HG02763 (cell line): ENCODE measurements at regions not wholly inside any gene's neighbourhood (a gene's known extent, or its start where the extent isn't known, plus 50 kb on each side); places are given as distances from the start of the nearest gene placed in this dataset.

Experiments
- ATAC-seq: cut with Tn5 transposase; IDR thresholded peaks from one replicate; pipeline ENCODE4 v1.9.1; 2021; ENCODE audit warnings: mild to moderate bottlenecking, moderate library complexity; ENCODE audit not compliant: unreplicated experiment

DNA sequence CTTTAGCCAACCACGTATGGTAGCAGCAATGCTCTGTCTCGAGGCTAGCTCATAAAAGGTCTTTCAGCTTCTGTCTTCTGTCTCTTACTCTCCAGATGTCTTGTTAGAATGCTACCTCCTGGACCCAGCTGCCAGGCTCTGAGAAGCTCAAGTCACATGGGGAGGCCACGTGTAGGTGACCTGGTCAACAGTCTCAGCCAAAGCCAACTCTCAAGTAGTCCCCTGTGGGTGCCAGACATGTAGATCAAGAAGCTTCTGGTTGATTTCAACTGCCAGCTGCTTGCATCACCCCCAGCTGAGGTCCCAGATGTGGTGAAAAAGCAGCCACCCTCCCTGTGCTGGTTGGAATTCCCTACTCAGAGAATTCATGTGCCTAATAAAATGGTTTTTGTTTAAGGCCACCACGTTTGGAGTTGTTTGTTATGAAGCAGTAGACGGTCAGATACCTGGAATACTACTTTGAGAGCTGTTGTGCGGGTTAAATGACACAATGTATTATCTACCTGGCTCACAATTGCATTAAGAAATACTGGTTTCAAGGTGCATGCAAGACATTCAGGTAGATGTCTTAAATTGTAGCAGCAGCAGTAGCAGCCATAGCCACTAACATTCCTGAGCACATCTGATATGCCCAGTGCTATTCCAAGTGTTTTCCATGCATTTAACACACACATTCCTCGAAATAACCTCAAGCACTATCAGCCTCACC lies 131.0 kb upstream of the RFC3 start:
- no peak for ATAC-seq

DNA sequence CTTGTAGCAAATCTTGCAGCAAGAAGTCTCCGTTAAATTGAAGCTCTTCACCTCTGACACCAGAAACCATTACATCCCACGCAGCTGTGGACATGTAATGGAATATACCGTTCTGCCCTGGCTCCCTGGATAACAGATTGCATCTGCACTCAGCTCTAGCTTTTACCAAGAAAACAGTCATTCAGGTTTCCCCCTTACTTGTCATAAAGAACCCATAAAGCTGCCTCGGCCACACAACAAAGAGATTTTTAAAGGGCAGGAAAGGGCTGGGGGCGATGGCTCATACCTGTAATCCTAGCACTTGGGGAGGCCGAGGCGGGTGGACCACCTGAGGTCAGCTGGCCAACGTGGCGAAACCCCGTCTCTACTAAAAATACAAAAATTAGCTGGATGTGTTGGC lies 127.6 kb upstream of the RFC3 start:
- ATAC-seq, result no peak

DNA sequence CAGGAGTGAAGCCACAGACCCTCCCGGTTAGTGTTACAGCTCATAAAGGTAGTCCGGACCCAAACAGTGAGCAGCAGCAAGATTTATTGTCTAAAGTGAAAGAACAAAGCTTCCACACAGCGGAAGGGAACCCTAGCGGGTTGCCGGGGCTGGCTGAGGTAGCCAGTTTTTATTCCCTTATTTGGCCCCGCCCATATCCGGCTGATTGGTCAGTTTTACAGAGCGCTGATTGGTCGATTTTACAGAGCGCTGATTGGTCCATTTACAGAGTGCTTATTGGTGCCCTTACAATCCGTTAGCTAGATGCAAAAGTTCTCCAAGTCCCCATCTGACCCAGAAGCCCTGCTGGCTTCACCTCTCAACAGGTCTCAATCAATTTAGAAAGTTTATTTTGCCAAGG lies 126.0 kb upstream of the RFC3 start:
- ATAC-seq, result no peak

DNA sequence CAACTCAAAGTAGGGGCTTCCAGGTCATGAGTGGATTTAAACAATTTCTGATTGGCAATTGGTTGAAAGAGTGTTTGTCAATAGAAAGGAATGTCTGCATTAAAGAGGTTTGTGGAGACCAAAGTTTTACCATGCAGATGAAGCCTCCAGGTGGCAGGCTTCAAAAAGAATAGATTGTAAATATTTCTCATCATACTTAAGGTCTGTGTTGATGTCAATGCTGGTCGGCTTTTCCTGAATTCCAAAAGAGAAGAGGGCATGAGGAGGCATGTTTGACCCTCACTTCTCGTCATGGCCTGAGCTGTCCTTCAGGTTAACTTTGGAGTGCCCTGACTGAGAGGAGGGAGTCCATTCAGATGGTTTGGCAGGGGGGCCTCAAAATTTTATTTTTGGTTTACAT lies 125.4 kb upstream of the RFC3 start:
- no peak for ATAC-seq

DNA sequence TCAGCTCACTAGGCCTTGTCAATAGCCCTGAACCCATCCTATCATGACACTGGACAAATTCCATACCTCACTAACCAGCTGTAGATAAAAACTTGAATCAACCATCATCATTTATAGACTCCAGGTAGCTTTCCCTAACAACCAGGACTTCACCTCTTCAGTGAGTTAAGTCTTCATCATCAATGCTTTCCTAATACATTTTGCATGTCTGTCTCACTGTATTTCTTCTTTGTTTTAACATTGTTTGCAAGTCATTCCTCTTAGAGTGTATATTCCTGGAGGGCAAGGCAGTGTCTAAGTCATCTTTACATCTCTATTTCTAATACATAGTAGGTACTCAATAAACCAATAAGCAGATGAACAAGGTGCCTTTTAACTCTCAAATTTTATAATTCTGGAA lies 123.4 kb upstream of the RFC3 start:
- no peak for ATAC-seq

DNA sequence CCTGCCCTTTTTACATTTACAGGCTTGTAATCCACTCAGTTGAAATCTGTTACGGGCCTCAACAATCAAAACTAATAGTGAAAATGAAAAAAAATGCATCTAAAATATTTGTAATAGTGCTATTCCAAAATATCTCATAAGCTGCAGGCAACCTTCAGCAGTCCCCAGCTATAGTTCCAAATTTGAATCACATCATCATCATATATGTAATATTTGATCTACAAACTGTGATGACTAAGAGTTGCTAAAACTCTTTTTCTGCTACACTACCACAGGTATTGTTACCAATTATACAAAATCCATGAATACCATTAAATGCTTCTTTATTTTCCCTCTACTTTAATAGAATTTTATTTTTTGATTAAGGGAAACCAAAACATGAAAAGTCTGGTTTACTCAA lies 121.4 kb upstream of the RFC3 start:
- no peak for ATAC-seq

DNA sequence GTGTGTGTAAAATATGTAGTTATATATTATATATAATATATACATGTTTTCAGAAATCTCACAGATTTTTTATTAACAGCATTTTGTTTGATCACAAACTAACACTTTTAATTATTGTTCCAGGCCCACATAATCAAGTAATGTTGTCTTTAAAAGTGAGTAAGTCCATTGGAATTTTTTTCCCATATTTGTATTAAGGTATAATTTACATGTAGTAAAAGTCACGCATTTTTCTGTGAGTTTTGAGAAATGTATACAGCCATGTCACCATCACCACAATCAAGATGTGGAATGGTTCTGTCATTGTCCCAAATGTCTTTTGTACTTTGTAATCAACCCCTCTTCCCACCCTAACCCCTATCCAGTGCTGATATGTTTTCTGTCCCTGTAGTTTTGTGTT lies 120.0 kb upstream of the RFC3 start:
- ATAC-seq, result no peak

DNA sequence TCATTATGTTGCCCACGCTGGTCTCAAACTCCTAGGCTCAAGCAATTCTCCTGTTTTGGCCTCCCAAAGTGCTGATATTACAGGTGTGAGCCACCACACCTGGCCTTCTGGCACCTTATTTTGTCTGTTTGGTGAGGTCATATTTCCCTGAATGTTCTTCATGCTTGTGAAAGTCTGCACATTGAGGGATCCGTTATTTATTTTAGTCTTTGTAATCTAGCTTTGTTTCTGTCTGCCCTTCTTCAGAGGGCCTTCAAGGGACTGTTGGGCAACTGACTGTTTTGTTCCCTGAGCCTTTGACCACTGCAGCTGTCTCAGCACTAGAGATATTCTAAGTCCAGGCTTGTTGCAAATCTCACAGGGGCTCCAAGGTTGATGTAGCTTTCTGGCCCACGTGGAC lies 110.5 kb upstream of the RFC3 start:
- ATAC-seq, result no peak

DNA sequence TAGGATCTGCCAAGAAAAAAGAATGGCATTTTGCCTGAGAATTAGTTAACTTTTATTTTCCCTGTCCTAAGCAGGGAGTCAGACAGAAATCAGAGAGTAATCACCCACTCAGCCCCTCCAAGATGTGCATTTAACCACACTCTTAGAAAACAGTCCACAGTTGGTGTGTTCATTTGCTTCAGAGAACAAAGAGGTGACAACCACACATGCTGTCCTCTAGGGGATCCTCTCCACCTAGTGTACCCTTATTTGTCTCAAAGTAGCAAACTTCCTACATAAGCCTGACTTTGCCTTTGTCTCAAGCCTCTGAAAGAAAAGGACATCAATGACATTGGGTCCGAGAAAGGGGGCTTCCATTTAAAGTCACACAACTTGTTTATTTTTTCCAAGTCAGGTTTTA lies 107.0 kb upstream of the RFC3 start:
- ATAC-seq, result no peak

DNA sequence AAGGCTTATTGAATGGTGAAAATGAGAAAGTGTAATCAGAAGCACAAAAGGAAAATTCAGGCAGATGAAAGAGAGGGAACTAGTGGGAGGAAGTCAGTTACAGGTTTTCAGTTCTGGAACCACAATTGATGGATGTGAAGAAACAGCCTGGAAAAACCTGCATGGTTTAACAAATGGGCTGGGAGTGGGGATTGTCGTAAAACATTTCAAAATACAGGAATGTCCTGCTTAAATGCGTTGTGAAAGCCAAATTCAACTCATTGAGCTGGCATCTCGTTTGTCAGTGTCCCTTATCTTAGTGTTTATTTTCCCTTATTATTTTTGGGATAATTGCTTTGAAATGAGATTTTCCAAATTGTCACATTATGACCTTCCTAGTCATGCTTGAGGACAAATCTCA lies 106.5 kb upstream of the RFC3 start:
- no peak for ATAC-seq

DNA sequence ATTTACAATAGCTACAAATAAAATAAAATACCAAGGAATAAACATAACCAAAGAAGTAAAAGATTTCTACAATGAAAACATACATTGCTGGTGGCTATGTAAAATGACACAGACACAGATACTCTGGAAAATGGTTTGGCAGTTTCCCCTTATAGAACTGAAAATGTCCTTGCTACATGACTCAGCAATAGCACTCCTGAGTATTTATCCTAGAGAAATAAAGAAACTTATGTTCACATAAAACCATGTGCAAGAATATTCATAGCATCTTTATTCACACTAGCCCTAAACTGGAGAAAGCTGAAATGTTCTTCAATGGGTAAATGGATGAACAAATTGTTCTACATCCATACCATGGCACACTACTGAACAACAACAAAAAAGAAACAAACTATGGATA lies 100.2 kb upstream of the RFC3 start:
- ATAC-seq, result no peak

DNA sequence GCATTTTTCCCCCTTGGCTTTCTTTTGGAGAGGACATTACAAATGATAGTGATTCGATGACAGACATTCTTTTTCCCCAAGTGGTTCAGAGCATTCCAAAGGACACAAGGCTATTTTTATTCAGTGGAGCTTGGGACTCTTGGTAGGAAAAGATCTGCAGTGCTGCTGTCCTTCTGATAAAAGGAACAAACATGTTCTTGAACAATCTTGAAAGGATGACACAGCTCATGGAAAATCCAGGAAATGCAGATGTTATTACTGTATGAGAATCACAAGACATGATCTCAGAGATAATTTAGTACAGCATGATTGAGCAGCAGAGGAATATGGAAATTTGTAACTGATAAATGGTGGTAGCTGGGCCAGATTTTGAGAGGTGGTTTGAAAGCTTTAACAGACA lies 96.2 kb upstream of the RFC3 start:
- ATAC-seq, result no peak

DNA sequence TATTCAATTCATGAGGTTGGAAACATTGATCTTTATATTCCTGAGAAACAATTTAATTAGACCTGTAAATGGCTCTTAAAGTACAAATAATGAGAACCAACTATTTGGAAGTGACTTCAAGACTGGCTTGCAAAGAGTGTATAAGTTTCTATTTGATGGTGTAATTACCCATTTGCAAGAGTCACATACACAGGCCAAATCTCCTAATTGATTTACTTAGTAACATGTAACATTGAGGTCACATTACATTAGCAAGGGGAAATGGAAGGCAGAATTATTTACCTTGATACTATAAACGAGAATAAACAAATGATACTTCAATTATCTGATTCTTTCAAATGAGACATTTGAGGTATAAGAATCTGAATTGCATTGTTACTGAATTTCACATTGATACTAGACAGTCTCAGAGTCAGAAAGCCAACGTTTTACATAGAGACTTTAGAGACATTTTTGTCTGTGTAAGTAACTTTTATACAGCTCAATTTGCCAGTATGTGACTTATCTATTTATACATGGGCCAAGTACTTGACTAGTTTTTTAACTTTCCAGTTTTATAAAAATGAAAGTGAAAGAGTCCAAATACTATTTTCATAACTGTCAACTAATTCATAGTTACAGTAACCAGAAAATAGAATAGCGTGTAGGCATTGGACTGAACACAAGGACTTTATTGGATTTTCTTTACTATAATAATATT lies 95.6 kb upstream of the RFC3 start:
- no peak for ATAC-seq

DNA sequence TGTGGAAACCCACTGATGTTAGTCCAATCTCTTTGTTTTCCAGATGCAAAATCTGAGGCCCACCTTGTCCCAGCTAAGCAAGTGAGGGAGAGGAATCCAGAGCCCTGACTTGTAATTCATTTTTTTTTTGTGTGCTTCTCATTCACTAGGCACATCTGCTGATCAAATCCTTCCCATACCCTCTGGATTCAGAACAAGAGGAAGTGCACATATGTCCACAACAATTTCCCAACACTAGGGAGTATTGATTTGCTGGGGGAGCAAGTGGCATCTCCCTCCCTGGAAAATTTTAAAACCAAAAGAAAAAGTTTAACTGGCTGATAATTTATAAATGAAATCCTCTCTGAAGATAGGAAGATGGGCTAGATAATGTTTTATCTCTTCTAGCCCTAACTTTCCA lies 94.6 kb upstream of the RFC3 start:
- no peak for ATAC-seq

DNA sequence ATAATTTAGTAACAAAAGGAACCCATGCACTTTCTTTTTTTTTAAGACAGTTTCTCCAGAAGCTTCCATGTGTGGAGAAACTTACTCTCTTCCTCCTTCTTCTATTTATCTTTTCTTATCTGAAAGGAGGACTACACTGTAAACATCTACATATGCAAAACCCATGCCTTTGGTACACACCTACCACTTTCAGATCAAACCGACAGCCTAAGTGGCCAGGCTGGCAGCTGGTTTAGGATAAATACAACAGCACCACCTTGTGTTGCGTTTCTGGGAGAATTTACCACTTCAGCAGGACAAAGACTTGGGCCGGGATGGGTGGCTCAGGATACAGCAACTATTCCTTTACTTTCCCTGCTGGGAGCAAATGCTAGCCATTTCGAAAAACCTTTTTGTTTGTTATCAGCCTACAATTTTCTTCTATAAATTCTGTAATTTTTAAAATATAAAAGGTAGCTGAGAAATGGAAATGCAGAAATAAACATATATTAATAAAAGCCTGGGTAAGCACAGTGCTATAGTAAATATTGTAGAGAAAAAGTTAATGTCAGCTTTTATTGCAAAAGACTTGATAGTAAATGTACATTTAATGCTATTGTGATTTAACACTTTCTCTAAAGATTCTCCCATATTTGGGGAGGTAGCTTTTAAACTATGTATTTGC lies 94.0 kb upstream of the RFC3 start:
- ATAC-seq, result peak; percentile 75

DNA sequence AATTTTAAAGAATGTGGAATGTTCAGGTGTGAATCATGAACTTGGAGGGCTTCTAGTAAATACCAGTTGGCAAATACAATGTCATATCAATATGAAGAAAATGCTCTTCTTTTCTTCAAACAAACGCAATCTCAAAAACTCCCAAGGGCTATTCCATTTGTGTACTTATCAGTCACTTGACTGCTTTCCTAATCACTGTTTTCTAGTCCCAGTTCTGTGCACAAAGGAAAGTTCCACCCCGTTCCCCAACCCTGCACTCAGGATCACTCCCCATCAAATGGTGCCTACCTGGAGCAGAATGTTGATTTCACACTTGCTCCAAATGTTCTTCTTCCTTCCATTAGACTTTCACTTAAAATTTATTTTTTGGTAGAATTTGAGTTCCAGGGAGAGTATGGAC lies 92.6 kb upstream of the RFC3 start:
- ATAC-seq, result no peak

DNA sequence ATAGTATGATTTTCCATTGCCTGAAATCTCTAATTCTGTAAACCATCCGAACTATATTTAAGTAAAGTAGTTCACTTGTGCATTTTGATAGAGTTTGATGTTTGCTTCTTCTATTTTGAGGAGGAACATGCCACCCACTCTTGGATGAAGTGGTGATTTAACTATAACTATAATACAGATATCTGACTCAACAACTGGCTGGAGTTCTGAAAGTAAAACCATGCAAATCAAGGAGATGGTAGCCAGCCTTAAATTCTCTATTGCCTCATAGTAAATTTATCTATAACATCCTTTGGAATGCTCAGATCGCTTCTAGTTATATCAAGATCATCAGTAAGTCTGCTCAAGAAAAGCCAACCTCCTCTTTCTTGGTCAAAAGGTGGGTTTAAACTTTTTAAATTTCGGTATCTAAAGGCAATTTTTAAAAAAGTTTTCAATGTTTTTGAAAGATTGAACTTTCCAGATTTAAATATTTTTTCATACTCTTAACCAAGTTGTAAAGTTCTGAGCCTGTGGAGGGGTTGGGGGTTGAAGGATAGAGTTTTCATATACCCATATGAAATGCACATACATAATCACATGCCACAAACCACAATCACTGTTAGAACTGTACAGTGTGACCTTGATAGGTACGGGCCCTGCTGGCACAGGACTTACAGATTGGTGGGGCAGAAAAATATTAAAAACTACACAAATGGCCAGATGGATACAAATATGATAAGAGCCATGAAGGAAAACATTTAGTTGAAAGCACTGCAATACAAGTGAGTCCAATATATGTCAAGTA lies 90.5 kb upstream of the RFC3 start:
- no peak for ATAC-seq

DNA sequence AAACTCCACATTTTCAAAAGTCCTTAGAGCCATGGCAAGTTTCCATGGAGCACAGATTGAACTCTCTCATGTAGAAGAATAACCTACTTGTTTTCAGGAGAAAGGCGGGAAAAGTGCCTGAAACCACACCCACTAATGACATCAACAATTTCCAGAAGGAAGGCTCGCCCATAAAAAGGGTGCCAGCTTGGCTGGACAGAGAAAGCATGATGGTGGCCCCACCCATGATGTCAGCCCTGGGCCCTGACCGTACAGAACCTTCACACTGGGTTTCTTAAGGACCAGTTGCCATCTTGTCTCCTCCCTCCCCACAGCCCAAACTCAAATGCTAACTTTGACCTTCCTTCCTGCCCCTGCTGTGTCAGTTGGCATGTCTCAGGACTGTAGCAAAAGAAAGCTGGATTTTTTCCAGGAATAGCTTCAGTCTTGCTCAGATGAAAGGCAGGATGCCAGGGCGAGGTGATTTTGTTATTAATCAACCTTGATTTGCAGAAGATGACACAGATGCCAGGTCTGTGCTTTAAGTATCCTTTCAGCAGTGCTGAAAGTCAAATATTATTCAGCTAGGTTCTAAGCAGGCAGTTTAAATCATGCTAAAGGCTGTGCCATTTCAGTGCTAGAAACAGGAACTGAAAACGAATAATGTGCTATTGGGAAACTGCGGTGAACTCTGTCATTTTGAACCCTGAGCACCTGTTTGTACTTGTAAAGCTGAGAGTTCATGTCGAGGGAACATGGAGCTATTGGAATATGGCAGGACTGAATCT lies 89.5 kb upstream of the RFC3 start:
- ATAC-seq, result peak; percentile 86

DNA sequence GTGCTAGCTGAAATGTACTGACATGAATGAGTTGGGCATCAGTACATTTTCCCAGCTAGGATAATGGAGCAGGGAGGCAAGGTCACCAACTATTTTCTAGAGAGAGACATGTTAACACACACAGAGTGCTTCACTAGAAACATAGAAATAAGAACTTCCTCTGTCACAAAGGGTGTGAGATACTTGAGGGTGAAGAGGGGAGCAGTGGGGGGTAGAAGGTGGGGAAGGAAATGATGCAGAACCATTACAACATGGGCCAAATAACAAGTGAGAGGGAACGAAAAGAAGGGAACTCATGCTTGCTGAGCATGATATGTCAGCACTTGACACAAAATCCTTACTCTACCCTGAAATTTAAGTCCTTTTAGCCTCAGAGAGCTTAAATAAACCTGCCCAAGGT lies 87.8 kb upstream of the RFC3 start:
- no peak for ATAC-seq

DNA sequence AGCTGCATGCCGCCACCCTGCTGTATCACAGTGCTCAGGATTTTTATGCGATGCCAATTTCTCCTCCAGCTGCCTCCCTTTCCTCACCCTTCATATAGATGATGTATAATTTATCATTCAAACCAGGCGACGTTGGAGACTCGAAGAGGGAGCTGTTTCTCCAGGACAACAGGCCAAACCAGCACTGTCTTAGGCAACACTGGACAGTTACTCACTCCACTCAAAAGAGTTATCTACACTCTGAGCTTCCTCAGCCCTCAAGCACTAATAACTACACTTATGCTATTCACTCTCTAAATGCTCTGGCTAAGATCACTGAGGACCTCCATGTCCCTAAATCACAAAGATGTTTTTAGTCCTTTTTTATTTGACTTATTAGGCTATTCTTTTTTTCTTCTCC lies 87.3 kb upstream of the RFC3 start:
- no peak for ATAC-seq

DNA sequence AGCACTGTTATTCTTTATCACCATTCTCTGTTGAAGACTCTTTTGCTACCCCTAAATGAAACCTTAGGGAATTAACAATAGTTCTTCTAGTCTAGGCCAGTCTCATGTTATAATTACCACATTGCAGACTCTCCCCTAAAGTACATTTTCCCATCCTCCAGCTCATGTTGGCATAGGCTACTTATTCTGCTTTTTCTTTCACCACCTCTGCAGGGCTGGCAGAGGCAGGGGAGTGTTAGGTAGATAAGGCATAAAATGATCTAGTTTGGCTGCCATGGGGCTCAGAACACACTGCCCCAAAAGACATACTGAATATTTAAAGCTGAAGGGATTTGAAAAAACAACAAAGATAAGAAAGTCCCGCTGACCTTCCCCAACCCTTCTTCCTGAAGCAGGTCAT lies 82.7 kb upstream of the RFC3 start:
- ATAC-seq, result no peak
